ENCODE measurements at regions not wholly inside any gene's neighbourhood (a gene's known extent, or its start where the extent isn't known, plus 50 kb on each side); places are given as distances from the start of the nearest gene placed in this dataset.

DNA sequence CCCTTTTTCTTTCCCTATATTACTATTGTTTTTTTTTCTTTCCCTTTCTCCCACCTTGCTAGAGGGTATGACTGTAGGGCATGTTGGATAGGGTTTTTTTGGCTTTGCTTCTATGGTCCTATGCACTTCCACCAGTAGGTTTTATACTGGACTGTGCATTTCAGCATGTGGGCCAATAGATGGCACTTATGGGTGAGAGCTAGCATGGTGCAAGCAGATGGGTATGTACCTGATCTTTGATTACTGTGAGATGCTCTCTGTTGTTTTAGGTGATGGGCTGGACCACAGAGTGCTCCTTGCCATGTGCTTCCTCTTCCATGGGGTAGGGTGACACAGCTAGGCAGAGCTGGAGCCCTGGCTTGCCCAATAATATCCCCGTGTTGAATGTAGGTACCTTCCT is 128.5 kb upstream of the CHD6 start:
- TF ChIP-seq EP300 (IDR thresholded peaks at IDR 0.05) = no peak
- TF ChIP-seq, protein P1, sequence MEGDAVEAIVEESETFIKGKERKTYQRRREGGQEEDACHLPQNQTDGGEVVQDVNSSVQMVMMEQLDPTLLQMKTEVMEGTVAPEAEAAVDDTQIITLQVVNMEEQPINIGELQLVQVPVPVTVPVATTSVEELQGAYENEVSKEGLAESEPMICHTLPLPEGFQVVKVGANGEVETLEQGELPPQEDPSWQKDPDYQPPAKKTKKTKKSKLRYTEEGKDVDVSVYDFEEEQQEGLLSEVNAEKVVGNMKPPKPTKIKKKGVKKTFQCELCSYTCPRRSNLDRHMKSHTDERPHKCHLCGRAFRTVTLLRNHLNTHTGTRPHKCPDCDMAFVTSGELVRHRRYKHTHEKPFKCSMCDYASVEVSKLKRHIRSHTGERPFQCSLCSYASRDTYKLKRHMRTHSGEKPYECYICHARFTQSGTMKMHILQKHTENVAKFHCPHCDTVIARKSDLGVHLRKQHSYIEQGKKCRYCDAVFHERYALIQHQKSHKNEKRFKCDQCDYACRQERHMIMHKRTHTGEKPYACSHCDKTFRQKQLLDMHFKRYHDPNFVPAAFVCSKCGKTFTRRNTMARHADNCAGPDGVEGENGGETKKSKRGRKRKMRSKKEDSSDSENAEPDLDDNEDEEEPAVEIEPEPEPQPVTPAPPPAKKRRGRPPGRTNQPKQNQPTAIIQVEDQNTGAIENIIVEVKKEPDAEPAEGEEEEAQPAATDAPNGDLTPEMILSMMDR (IDR thresholded peaks at IDR 0.05) = no peak
- no peak for TF ChIP-seq POLR2A (IDR thresholded peaks at IDR 0.05)
